ENCODE measurements at regions not wholly inside any gene's neighbourhood (a gene's known extent, or its start where the extent isn't known, plus 50 kb on each side); places are given as distances from the start of the nearest gene placed in this dataset.

DNA sequence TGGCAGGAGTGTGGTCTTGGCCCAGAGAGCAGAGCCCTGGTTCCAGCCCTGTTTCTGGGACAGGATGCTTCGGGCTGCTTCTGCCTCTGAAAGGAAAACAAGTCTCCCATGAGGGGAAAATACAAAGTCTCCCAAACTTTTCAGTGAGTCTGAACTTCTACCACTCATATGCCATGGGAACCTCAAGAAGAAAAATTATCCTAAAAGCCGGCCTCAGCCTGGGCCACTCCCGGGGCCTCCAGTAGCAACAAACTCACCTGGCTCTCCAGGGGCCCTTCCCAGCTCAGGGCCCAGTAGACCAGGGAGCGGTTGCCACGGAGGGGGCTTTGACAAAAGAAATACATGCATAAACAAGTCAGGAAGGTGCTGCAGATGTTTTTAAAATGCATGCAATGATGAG, 289.2 kb upstream of the HDAC4 start:
- Mint-ChIP-seq H3K9me3 (ENCODE audit: low read depth) (no peaks in the 10 kb centered on the region), H3K4me3 (ENCODE audit: unreplicated experiment) (no peak overlapping the region), H3K27ac (ENCODE audit: unreplicated experiment) (no peak overlapping the region), H3K4me1 (ENCODE audit: low read depth) (no peaks in the 10 kb centered on the region), H3K36me3 (ENCODE audit: low read depth) (no peaks in the 10 kb centered on the region), H3K27me3 (ENCODE audit: low read depth) (peaks cover 24% of the 10 kb centered on the region)
- TF ChIP-seq, protein P1, sequence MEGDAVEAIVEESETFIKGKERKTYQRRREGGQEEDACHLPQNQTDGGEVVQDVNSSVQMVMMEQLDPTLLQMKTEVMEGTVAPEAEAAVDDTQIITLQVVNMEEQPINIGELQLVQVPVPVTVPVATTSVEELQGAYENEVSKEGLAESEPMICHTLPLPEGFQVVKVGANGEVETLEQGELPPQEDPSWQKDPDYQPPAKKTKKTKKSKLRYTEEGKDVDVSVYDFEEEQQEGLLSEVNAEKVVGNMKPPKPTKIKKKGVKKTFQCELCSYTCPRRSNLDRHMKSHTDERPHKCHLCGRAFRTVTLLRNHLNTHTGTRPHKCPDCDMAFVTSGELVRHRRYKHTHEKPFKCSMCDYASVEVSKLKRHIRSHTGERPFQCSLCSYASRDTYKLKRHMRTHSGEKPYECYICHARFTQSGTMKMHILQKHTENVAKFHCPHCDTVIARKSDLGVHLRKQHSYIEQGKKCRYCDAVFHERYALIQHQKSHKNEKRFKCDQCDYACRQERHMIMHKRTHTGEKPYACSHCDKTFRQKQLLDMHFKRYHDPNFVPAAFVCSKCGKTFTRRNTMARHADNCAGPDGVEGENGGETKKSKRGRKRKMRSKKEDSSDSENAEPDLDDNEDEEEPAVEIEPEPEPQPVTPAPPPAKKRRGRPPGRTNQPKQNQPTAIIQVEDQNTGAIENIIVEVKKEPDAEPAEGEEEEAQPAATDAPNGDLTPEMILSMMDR (IDR thresholded peaks at IDR 0.05), result no peak
- DNase-seq (ENCODE audit: low spot score), result no peak

GRCh38 chr2:239689410-239689809, 288.6 kb upstream of the HDAC4 start:
- Mint-ChIP-seq H3K4me1 (ENCODE audit: low read depth) (no peaks in the 10 kb centered on the region), H3K4me3 (ENCODE audit: unreplicated experiment) (no peak overlapping the region), H3K9me3 (ENCODE audit: low read depth) (no peaks in the 10 kb centered on the region), H3K36me3 (ENCODE audit: low read depth) (no peaks in the 10 kb centered on the region), H3K27me3 (ENCODE audit: low read depth) (peaks cover 25% of the 10 kb centered on the region), H3K27ac (ENCODE audit: unreplicated experiment) (no peak overlapping the region)
- DNase-seq (ENCODE audit: low spot score), result no peak
- TF ChIP-seq, protein P1 (IDR thresholded peaks at IDR 0.05), result no peak

DNA sequence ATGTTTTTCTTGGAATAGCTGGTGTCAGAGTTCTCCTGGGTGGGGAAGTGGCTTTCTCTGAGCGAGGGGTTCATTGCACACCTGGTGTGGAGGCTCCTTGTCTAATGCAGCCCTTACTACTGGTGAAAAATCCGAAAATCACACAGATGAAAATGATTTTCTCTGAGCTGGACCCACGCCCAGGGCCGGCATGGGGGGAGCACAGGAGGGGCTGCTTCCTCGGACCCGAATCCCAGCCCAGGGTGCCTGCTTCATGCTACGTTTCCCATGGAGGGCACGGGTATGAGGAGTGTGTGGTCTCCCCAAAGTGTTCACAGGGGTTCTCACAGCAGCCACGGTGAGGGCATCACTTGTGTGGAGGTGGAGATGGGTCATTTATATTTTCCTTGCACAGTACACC, 288.0 kb upstream of the HDAC4 start:
- Mint-ChIP-seq H3K27ac (ENCODE audit: unreplicated experiment) (no peak overlapping the region), H3K9me3 (ENCODE audit: low read depth) (peaks cover under 1% of the 10 kb centered on the region), H3K4me3 (ENCODE audit: unreplicated experiment) (no peak overlapping the region), H3K4me1 (ENCODE audit: low read depth) (no peaks in the 10 kb centered on the region), H3K36me3 (ENCODE audit: low read depth) (no peaks in the 10 kb centered on the region), H3K27me3 (ENCODE audit: low read depth) (peaks cover 31% of the 10 kb centered on the region)
- DNase-seq (ENCODE audit: low spot score), result no peak
- TF ChIP-seq, protein P1 (IDR thresholded peaks at IDR 0.05), result no peak

- Mint-ChIP-seq H3K27ac (ENCODE audit: unreplicated experiment) (no peak overlapping the region), H3K27me3 (ENCODE audit: low read depth) (peaks cover 33% of the 10 kb centered on the region), H3K9me3 (ENCODE audit: low read depth) (peaks cover 2% of the 10 kb centered on the region), H3K4me1 (ENCODE audit: low read depth) (no peaks in the 10 kb centered on the region), H3K36me3 (ENCODE audit: low read depth) (no peaks in the 10 kb centered on the region), H3K4me3 (ENCODE audit: unreplicated experiment) (no peak overlapping the region)
- TF ChIP-seq, protein P1 (IDR thresholded peaks at IDR 0.05), result no peak
- no peak for DNase-seq (ENCODE audit: low spot score)
These were observed 287.4 kb upstream of the HDAC4 start for GRCh38 chr2:239688122-239688681.

GRCh38 chr2:239687441-239687840, 286.6 kb upstream of the HDAC4 start:
- TF ChIP-seq, protein P1 (IDR thresholded peaks at IDR 0.05), result no peak
- H3K9me3 Mint-ChIP-seq (ENCODE audit: low read depth), result peaks cover 7% of the 10 kb centered on the region
- H3K36me3 Mint-ChIP-seq (ENCODE audit: low read depth), result peaks cover 2% of the 10 kb centered on the region
- H3K4me3 Mint-ChIP-seq (ENCODE audit: unreplicated experiment), result no peak overlapping the region
- H3K27ac Mint-ChIP-seq (ENCODE audit: unreplicated experiment), result no peak overlapping the region
- peaks cover 34% of the 10 kb centered on the region for H3K27me3 Mint-ChIP-seq (ENCODE audit: low read depth)
- DNase-seq (ENCODE audit: low spot score), result no peak
- H3K4me1 Mint-ChIP-seq (ENCODE audit: low read depth), result no peaks in the 10 kb centered on the region

Data from chondrocyte (in vitro differentiated cells).